GM21737 (cell line): ENCODE measurements at regions not wholly inside any gene's neighbourhood (a gene's known extent, or its start where the extent isn't known, plus 50 kb on each side); places are given as distances from the start of the nearest gene placed in this dataset.

Source experiments
- ATAC-seq: cut with Tn5 transposase; IDR thresholded peaks from one replicate; pipeline ENCODE4 v1.9.1; 2021; ENCODE audit warnings: mild to moderate bottlenecking, moderate library complexity; ENCODE audit not compliant: unreplicated experiment

DNA sequence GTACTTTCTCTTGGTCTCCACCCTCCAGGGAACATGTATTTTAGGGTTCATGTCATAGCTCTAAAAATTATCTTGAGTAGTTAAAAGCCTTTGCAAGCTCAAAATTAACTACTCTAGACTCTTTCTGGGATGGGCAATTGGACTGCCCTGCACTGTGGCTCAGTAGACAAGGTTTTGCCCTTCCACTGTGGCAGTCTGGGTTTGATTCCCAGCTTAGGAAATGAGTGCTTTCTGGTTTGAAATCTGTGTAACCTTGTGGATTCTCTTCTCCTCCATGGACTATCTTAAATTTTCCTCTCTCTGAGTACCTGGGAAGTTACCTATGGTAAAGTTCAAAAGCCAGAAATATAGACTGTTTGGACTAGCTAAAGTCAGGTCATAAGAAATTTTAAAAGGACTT is 94.6 kb upstream of the UST start:
- no peak for ATAC-seq

DNA sequence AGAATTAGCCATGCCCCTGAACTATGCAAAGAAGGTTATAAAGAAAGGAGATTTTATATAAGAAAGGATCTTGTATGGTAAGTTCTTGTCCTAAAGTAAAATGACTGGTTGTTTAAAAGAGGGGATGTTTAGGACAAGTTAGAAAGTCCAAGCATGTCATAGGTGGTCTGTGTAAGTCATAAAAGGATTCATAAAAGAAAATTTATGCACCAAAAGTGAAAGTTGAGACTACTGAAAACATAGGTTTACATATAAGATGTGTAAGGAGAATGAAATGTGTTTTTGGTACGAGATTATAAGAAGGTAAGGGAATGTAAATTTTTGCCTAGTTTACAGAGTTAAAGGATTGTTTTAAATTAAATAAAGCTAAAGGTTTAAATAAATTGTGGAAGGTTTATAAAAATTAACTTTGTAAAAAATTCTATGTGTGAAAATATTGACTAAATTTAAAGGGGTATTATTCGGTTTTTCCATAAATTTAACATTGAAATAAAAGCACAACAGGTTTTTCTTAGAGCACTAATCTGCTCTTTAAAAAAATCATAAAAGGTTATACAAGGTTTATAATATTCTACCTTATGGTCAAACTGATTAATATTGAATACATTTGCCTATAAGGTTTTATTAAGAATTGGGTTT is 93.6 kb upstream of the UST start:
- no peak for ATAC-seq

DNA sequence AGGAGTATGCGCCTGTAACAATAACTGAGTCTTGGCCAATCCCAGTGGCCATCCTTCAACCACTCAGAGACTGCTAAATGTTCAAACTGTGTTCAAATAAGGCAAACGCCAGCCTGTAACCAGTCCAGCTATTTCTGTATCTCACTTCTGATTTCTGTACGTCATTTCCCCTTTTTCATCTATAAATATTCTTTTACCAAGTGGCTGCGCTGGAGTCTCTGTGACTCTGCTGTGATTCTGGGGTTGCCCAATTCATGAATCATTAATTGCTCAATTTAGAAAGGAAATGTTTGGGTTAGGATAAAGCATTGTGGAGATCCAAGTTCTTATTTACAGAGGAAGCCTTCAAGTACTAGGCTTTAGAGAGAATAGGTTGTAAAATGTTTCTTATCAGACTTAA is 89.8 kb upstream of the UST start:
- no peak for ATAC-seq

DNA sequence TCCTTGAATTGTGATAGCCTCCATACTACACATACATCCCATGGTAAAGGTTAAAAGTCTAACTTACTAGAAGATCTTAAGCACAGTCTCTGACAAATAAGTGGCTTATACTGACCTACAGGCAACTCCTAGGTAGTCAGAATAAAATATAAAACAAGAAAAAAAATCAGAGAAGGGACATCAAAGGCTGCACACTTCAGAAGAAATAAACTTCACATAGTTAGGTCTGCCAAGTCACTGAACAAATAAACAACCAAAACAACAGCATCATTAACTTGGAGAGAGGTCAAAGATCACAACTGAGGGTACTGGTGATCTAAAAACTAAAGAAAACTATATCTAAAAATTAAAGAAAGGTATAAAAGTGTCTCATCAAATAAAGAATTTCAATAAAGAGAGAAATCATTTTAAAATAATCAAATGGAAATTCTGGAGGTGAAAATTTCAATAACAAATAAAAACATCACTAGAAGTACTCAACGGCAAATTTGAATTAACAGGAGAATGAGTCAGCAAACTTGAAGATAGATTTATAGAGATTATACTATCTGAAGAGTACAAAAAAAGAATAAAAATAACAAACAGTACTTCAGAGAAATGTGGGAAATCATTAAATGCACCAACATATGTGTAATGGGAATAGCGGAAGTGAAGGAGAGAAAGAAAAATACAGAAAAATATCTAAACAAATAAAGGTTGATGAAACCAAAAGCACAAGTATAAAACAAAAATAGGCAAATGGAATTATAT is 88.0 kb upstream of the UST start:
- no peak for ATAC-seq

DNA sequence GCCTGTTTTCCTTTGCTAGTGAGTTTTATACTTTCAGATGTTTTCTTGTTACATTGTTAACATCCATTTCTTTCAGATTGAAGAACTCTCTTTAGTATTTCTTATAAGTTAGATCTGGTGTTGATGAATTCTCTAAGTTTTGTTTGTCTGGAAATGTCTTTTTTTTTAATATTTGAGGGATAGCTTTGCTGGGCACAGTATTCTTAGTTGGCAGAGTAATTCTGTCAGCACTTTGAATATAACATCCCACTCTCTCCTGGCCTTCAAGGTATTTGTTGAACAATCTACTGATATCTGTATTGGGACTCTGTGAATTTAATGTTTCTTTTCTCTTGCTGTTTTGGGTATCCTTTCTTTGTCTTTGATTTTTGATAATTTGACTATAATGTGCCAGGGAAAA is 79.4 kb upstream of the UST start:
- no peak for ATAC-seq

DNA sequence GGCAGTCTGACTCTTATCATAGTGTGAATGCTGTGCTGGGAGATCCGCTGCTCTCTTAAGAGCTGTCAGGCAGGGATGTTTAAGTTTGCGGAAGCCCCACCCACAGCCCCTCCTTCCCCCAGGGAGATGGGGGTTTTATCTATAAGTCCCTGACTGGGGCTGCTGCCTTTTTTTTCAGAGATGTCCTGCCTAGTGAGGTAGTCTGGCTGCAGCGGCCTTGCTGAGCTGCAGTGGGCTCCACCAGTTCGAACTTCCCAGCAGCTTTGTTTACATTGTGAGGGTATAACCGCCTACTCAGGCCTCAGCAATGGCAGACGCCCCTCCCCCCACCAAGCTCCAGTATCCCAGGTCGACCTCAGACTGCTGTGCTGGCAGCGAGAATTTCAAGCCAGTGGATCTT is 75.7 kb upstream of the UST start:
- no peak for ATAC-seq

DNA sequence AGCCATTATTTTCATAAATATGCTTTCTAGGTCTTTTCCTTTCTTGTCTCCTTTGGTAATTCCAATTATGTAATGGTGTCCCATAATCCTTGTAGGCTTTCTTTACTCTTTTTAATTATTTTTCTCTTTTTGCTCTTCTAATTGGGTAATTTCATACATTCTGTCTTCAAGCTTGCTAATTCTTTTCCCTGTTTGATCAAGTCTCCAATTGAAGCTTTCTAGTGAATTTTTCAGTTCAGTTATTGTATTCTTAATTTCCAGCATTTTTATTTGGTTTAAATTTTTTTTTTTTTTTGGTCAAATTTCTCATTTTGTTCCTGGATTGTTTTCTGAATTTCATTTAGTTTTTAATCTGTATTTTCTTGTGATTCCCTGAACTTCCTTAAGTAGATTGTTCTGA is 74.9 kb upstream of the UST start:
- ATAC-seq: no peak

DNA sequence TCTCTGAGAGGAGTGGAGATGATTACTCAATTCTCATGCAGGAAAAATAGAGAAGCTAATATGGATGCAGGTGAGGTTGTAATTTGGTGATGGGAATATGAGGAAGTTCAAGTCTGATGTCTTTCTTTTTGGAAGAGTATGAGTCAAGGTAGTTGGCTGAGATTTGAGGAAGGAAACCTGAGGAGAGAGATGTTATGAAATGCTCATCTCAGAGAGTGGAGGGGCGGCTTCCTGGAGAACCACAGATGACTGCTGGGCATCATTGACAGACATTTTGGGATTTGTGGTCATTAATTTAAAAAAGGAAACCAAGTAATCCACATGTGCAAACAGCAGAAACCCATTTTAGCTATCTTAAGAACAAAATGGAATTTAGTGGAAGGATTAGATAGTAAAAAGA is 72.5 kb upstream of the UST start:
- no peak for ATAC-seq

DNA sequence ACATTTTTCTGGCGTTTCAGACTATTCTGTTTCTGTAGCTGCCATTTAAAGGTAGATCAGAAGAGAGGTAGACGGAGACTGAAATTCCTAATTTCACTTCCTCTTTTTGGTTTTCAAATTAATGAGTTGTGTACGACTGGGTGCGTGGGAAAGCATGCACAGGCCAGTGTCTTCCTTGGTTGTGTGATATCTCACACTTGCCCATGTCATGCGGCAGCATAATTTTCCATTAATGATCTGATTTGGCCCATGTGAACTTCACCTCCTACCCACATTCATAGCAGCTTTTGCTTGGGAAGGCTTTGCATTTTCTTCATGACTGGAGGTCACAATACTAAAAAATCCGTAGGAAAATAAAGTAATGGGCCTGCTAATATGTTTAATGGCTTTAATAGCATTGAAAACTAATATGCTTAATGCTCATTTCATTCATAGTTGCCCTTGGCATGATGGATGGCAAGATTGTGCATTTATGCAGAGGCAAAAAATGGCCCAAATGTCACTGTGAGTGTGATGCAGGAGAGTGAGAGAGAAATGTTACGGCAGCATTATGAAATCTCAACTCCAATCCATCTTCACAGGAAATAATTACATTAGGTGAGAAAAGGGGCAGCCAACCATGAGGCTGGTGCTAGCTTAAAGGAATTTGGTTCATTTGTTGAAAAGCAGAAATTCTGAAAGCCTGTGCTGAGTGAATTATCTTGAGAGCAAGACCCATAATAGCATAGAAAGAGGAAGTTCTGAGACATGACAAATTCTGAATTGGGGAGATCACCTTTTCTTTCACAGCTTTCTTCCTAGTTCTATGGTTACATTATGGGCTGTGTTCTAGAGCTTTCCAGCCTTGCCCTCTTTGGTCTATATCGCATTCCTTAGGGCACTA is 69.0 kb upstream of the UST start:
- ATAC-seq: peak; percentile 76

DNA sequence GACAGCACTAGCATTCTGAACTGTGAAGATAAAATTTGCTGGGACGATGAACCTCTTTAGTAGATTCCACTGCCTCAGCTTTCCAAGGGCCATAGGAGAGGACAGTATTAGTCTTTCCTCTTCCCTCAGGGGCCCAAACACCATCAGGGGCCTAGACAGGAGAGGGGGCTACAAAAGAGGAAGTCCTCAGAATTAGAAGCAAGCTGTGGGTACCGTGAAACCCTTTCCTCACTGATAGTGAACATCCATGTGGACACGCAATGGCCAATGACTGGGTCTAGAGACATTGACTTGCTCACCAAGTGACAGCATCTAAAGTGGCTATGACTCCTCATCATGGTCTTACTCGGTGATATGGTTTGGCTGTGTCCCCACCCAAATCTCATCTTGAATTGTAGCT is 68.1 kb upstream of the UST start:
- ATAC-seq: no peak

DNA sequence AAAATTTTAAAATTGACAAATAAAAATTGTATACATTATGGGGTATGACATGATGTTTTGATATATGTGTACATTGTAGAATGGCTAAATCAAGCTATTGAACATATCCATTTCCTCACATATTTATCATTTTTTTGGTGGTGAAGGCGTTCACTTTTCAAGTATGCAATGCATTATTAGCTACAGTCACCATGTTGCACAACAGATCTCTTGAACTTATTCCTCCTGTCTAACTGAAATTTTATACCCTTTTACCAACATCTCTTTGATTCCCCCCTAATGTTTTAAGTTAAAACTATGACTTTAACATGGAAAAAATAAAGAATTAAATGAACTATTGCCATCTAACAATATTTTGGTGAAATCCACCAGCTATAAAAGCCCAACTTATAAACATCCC is 65.2 kb upstream of the UST start:
- ATAC-seq: no peak

DNA sequence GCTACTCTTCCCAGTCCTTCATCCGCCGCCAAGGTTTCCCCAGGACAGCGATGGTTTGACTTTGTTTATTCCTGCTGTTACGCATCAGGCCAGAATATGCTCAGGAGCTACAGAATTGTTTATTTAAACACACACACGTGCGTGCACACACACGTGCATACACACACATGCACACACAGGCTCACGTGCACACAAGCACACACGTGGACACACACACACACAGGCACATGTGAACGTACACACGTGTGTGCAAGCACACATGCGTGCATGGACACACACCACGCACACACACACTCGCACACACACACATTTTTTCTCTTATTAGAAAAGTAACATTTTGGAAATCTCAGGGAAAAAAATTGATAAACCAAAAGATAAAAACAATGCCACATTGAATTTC is 64.6 kb upstream of the UST start:
- no peak for ATAC-seq

DNA sequence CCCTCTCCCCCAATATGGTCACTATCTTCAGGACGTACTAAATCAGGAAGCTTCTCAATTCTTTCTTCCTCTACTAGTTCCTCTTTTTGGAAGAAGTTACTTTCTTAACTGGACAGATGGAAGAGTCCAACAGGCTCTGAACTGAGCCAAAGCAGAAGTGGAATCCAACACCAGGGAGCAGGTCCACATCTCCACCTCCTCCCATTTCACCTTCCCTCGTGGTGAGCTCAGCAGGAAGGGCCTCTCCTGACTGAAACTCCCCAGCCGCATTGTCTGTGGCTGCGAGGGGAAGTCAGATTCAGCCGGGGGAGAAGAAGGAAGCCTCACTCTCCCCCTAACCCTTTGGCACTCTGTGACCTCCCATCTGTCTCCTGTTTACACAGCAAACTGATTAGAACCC is 63.8 kb upstream of the UST start:
- ATAC-seq: no peak

DNA sequence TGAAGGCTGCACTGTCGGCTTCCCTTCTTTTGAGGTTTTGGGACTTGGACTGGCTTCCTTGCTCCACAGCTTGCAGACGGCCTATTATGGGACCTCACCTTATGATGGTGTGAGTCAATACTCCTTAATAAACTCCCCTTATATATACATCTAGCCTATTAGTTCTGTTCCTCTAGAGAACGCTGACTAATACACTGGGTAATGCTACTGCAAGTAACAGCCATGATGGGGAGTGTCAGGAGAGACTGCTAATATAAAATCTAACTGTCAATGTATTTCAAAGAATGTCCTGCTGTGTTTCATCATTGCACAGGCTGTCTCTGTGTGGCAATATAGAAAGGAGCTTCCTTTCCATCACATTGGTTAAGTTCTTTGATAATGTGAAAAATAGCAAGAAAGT is 57.7 kb upstream of the UST start:
- ATAC-seq: no peak

DNA sequence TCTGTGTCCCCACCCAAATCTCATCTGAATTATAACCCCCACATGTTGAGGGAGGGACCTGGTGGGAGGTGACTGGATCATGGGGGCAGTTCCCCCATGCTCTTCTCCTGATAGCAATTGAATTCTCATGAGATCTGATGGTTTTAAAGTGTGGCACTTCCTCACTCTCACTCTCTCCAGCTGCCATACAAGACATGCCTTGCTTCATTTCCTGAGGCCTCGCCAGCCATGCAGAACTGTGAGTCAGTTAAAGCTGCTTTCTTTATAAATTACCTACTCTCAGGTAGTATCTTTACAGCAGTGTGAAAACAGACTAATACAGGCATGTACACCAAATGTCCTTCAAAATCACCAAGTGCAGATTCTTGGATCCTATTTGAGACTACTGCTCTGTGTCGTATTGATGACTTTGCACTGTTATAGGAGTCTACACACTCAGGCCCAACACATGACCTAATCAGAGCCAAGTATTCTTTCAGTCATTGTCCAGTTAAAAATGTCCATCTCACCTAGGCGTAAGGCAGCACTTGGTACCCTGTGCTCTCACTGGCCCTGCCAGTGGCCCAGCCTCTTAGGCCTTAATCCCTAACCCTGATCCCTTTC is 52.8 kb upstream of the UST start:
- ATAC-seq: peak; percentile 72
